Heart left ventricle (tissue), 16 donors: ENCODE measurements at regions not wholly inside any gene's neighbourhood (a gene's known extent, or its start where the extent isn't known, plus 50 kb on each side); places are given as distances from the start of the nearest gene placed in this dataset.
A peak's percentile ranks its signal among the peaks of the same experiment; 100 is the strongest.

ENCODE experiments used
- ATAC-seq, 4 donors: fragments of 200-7000 bp; cut with Tn5 transposase; one replicate each; pipeline ENCODE4 v1.9.1; 2020 to 2022; ENCODE audit warnings: moderate library complexity in 4 of 4, mild to moderate bottlenecking in 3 of 4, moderate number of reproducible peaks in 1 of 4
- DNase-seq, 5 donors: peaks; one replicate each; pipeline ENCODE4 v3.0.0-alpha.2; 2020
- H3K27ac ChIP-seq, 12 donors: fragments of 200-600 bp; sonication (generic) in 4 of 12; one replicate each; pipeline versions ENCODE4 v1.5.0 to v1.8.0; 2016 to 2022; ENCODE audit warnings: mild to moderate bottlenecking in 2 of 12
- H3K27me3 ChIP-seq, 9 donors: fragments of 200-600 bp; sonication (generic) in 2 of 9; one replicate each; pipeline versions ENCODE4 v1.5.1 to v1.8.0; 2016 to 2022; ENCODE audit warnings: mild to moderate bottlenecking in 3 of 9
- H3K36me3 ChIP-seq, 9 donors: fragments of 200-600 bp; sonication (generic) in 2 of 9; one replicate each; pipeline versions ENCODE4 v1.5.0 to v1.8.0; 2018 to 2022; ENCODE audit warnings: mild to moderate bottlenecking in 2 of 9
- H3K4me1 ChIP-seq, 12 donors: fragments of 200-600 bp; sonication (generic) in 4 of 12; one replicate each; pipeline versions ENCODE4 v1.5.0 to v1.8.0; 2016 to 2022; ENCODE audit warnings: mild to moderate bottlenecking in 3 of 12
- H3K4me3 ChIP-seq, 12 donors: fragments of 200-600 bp; sonication (generic) in 4 of 12; one replicate each; pipeline versions ENCODE4 v1.5.0 to v1.8.0; 2017 to 2022; ENCODE audit warnings: mild to moderate bottlenecking in 9 of 12, moderate library complexity in 4 of 12
- H3K9me3 ChIP-seq, 12 donors: fragments of 200-600 bp; sonication (generic) in 4 of 12; one replicate each; pipeline versions ENCODE4 v1.5.0 to v1.8.0; 2016 to 2022; ENCODE audit warnings: mild to moderate bottlenecking in 1 of 12
- POLR2A ChIP-seq, 2 donors: fragments of 450-650 bp; IDR thresholded peaks; one replicate each; pipeline ENCODE4 v1.6.1; 2017; ENCODE audit warnings: antibody characterized with exemption in 2 of 2, mild to moderate bottlenecking in 2 of 2, moderate library complexity in 2 of 2
- WGBS, 4 donors: extraction: QIAGEN DNeasy Blood & Tissue Kit in 2 of 4; methylation state at CpG; one replicate each; pipeline versions ENCODE4 v1.1.5 to v1.1.7; 2013 to 2018; 5-methylcytosine and 5-hydroxymethylcytosine counted together
- intact Hi-C, 10 donors: fragments of 100-400 bp; cut with DNase I; formaldehyde crosslinking; loops; one replicate each; pipeline versions ENCODE4 v1.11.1 to v1.14.2; 2022
- TF ChIP-seq, protein P1 (sequence below), 12 donors: fragments of 200-600 bp; sonication (generic) in 4 of 12; IDR thresholded peaks; one replicate each; pipeline versions ENCODE4 v1.5.0 to v1.8.0; 2018 to 2022; ENCODE audit warnings: antibody characterized with exemption in 12 of 12, mild to moderate bottlenecking in 5 of 12
- donor health status: ischemic (EF 13 %, LVEDD 7.1; RV severe dilation, severe dysfunction).
- donor health status: healthy with polysubstance abuse.
- donor health status: DM: no; HTN: yes; CAD: no.
- donor health status: DM: no; HTN: no; CAD: no.
- donor health status: ischemic (EF 25% LVEDD 6.9; RV normal size, moderate dysfunction).
- donor health status: ischemic (EF 25% LVEDD 5.7; RV mildly dilated, moderate dysfunction).
- donor health status: healthy.
- donor health status: DM: yes; HTN: yes; CAD: no.
- donor health status: ischemic (EF 35%, LVEDD 5.7; RV mildly dilated, moderate dysfunction).
- donor health status: nonischemic (EF 11% LVEDD 7.7; RV severe dilation, severe dysfunction).
- donor health status: DM: yes; HTN: yes; CAD: no.
- donor health status: PGD.
- donor health status: ischemic (EF 29% LVEDD 5.4; RV normal size, mild dysfunction).
- donor health status: nonischemic (EF 23%, LVEDD 6.1; RV moderate dilation, normal function).

GRCh38 chr2:138235041-138235440 is 266.5 kb upstream of the SPOPL start:
- intact Hi-C loops = no loop called here
- WGBS, 4 donors = 97 to 98% (median 98%) methylated on average over 2 of the region's 2 CpGs
- ATAC-seq = no peak

GRCh38 chr2:138236142-138236541 is 265.4 kb upstream of the SPOPL start:
- Histone ChIP-seq H3K4me3 (no peak overlapping the region), H3K27ac (no peak overlapping the region), H3K9me3 (no peaks in the 10 kb centered on the region), H3K27me3 (no peaks in the 10 kb centered on the region), H3K4me1 (peaks cover 0 to 13% (median 5%) of the 10 kb centered on the region in 12 donors), H3K36me3 (no peaks in the 10 kb centered on the region)
- ATAC-seq = no peak
- no peak for DNase-seq
- 90 to 98% (median 93%) methylated on average over 6 of the region's 6 CpGs for WGBS, 4 donors
- intact Hi-C loops = no loop called here
- TF ChIP-seq POLR2A (IDR thresholded peaks at IDR 0.05) = no peak
- TF ChIP-seq, protein P1, sequence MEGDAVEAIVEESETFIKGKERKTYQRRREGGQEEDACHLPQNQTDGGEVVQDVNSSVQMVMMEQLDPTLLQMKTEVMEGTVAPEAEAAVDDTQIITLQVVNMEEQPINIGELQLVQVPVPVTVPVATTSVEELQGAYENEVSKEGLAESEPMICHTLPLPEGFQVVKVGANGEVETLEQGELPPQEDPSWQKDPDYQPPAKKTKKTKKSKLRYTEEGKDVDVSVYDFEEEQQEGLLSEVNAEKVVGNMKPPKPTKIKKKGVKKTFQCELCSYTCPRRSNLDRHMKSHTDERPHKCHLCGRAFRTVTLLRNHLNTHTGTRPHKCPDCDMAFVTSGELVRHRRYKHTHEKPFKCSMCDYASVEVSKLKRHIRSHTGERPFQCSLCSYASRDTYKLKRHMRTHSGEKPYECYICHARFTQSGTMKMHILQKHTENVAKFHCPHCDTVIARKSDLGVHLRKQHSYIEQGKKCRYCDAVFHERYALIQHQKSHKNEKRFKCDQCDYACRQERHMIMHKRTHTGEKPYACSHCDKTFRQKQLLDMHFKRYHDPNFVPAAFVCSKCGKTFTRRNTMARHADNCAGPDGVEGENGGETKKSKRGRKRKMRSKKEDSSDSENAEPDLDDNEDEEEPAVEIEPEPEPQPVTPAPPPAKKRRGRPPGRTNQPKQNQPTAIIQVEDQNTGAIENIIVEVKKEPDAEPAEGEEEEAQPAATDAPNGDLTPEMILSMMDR (IDR thresholded peaks at IDR 0.05) = no peak

More at GRCh38 chr2:138235041-138235440, 266.5 kb upstream of the SPOPL start:
- TF ChIP-seq, protein P1 (IDR thresholded peaks at IDR 0.05) = no peak
- no peak for TF ChIP-seq POLR2A (IDR thresholded peaks at IDR 0.05)
- no peaks in the 10 kb centered on the region for H3K36me3 ChIP-seq
- H3K9me3 ChIP-seq = no peaks in the 10 kb centered on the region
- DNase-seq = no peak
- no peaks in the 10 kb centered on the region for H3K27me3 ChIP-seq
- no peak overlapping the region for H3K27ac ChIP-seq
- H3K4me1 ChIP-seq = peaks cover 0 to 13% (median 5%) of the 10 kb centered on the region in 12 donors
- H3K4me3 ChIP-seq = no peak overlapping the region

GRCh38 chr2:138237667-138238384 is 263.7 kb upstream of the SPOPL start:
- Histone ChIP-seq H3K9me3 (no peaks in the 10 kb centered on the region), H3K27me3 (no peaks in the 10 kb centered on the region), H3K4me3 (no peak overlapping the region), H3K36me3 (no peaks in the 10 kb centered on the region), H3K4me1 (peaks cover 0 to 13% (median 5%) of the 10 kb centered on the region in 12 donors), H3K27ac (no peak overlapping the region)
- TF ChIP-seq, protein P1 (IDR thresholded peaks at IDR 0.05) = no peak
- TF ChIP-seq POLR2A (IDR thresholded peaks at IDR 0.05) = no peak
- ATAC-seq (no peak), DNase-seq (peak in 2 of 5 donors; percentile 6 to 51)
- intact Hi-C loops = no loop called here
- WGBS, 4 donors = 9 to 20% (median 15%) methylated on average over 5 of the region's 5 CpGs

- intact Hi-C loops = no loop called here
- no peak for DNase-seq
- Histone ChIP-seq H3K4me3 (no peak overlapping the region), H3K27me3 (no peaks in the 10 kb centered on the region), H3K4me1 (peaks cover 0 to 13% (median 5%) of the 10 kb centered on the region in 12 donors), H3K27ac (no peak overlapping the region), H3K9me3 (no peaks in the 10 kb centered on the region), H3K36me3 (no peaks in the 10 kb centered on the region)
- no peak for TF ChIP-seq POLR2A (IDR thresholded peaks at IDR 0.05)
- TF ChIP-seq, protein P1 (IDR thresholded peaks at IDR 0.05) = no peak
- ATAC-seq = no peak
Observed at GRCh38 chr2:138238908-138239307, 262.7 kb upstream of the SPOPL start.
